CD4-positive, CD25-positive, alpha-beta regulatory T cell (primary cell): ENCODE measurements at regions not wholly inside any gene's neighbourhood (a gene's known extent, or its start where the extent isn't known, plus 50 kb on each side); places are given as distances from the start of the nearest gene placed in this dataset.
"Not testable (repeated sequence)": the region's sequence is repeated elsewhere in the genome, so short reads cannot be mapped to it uniquely, and the experiment has no call there.

Experiments used
- ATAC-seq, 2 donors: fragments of 150-1000 bp; cut with Tn5 transposase; one replicate each; pipeline ENCODE4 v1.10.0; 2021; ENCODE audit warnings: low read depth in 2 of 2, moderate number of reproducible peaks in 2 of 2, moderate library complexity in 1 of 2
- DNase-seq, 3 donors: peaks; one replicate each; pipeline versions ENCODE4 v3.0.0 to v3.0.0-alpha.2; 2012 to 2022; ENCODE audit warnings: mixed read lengths in 1 of 3
- H3K27ac ChIP-seq: one replicate; pipeline ENCODE4 v1.7.0; 2013; ENCODE audit warnings: mild to moderate bottlenecking, low read length; ENCODE audit not compliant: insufficient read depth, poor library complexity, severe bottlenecking
- H3K27me3 ChIP-seq: one replicate; pipeline ENCODE4 v1.7.0; 2013; ENCODE audit warnings: low read length; ENCODE audit not compliant: control insufficient read depth, insufficient read depth
- H3K36me3 ChIP-seq: one replicate; pipeline ENCODE4 v1.7.0; 2013; ENCODE audit warnings: mild to moderate bottlenecking, low read length, moderate library complexity; ENCODE audit not compliant: control insufficient read depth, insufficient read depth
- H3K4me1 ChIP-seq: 2 replicates; pipeline ENCODE4 v1.7.0; 2013; ENCODE audit warnings: mild to moderate bottlenecking, low read length; ENCODE audit not compliant: insufficient read depth, control insufficient read depth, poor library complexity, severe bottlenecking
- H3K4me3 ChIP-seq: one replicate; pipeline ENCODE4 v1.7.0; 2013; ENCODE audit warnings: low read depth, mild to moderate bottlenecking, low read length, moderate library complexity
- H3K9me3 ChIP-seq, 2 experiments: 1 replicate in 1 of 2; 2 replicates in 1 of 2; pipeline ENCODE4 v1.7.0; 2013; ENCODE audit warnings: low read length in 2 of 2, mild to moderate bottlenecking in 1 of 2, moderate library complexity in 1 of 2; ENCODE audit not compliant: control insufficient read depth in 2 of 2
- H3K27ac Mint-ChIP-seq, 3 donors: one replicate each; pipeline ENCODE4 v1.8.0; 2020 to 2022; ENCODE audit warnings: mild to moderate bottlenecking in 3 of 3, mixed read lengths in 3 of 3, moderate library complexity in 2 of 3
- H3K27me3 Mint-ChIP-seq: one replicate; pipeline ENCODE4 v1.8.0; 2022; ENCODE audit warnings: mild to moderate bottlenecking, mixed read lengths
- H3K36me3 Mint-ChIP-seq: one replicate; pipeline ENCODE4 v1.8.0; 2020; ENCODE audit warnings: mixed read lengths
- H3K4me1 Mint-ChIP-seq, 4 donors: one replicate each; pipeline ENCODE4 v1.8.0; 2020 to 2022; ENCODE audit warnings: mixed read lengths in 4 of 4, mild to moderate bottlenecking in 1 of 4
- H3K4me3 Mint-ChIP-seq, 4 donors: one replicate each; pipeline ENCODE4 v1.8.0; 2020 to 2022; ENCODE audit warnings: mild to moderate bottlenecking in 4 of 4, mixed read lengths in 4 of 4, moderate library complexity in 3 of 4
- H3K9me3 Mint-ChIP-seq, 7 donors: one replicate each; pipeline ENCODE4 v1.8.0; 2020 to 2022; ENCODE audit warnings: mixed read lengths in 7 of 7, mild to moderate bottlenecking in 3 of 7, moderate library complexity in 2 of 7

- no peaks in the 10 kb centered on the region for H3K27me3 ChIP-seq
- Mint-ChIP-seq H3K4me1 (no peaks in the 10 kb centered on the region), H3K9me3 (peaks cover 0 to 5% (median 0%) of the 10 kb centered on the region in 7 donors), H3K27me3 (peaks cover 5% of the 10 kb centered on the region), H3K36me3 (no peaks in the 10 kb centered on the region), H3K4me3 (no peak overlapping the region), H3K27ac (no peak overlapping the region)
- H3K36me3 ChIP-seq, result no peaks in the 10 kb centered on the region
- DNase-seq (no peak), ATAC-seq (no peak)
- H3K4me3 ChIP-seq, result no peak overlapping the region
- H3K4me1 ChIP-seq, result no peaks in the 10 kb centered on the region
- H3K27ac ChIP-seq, result no peak overlapping the region
- H3K9me3 ChIP-seq, result no peaks in the 10 kb centered on the region
Observed at GRCh38 chr2:194696690-194697089, 960.3 kb upstream of the SLC39A10 start.

- H3K9me3 Mint-ChIP-seq, result no peaks in the 10 kb centered on the region
- ATAC-seq, result no peak
Observed at GRCh38 chr2:194686569-194686968, 970.5 kb upstream of the SLC39A10 start.

GRCh38 chr2:194674043-194674442, 983.0 kb upstream of the SLC39A10 start:
- ATAC-seq (no peak), DNase-seq (no peak)
- no peaks in the 10 kb centered on the region for H3K27me3 ChIP-seq
- H3K27me3 Mint-ChIP-seq, result peaks cover 4% of the 10 kb centered on the region
- no peaks in the 10 kb centered on the region for H3K36me3 ChIP-seq
- no peak overlapping the region for H3K27ac ChIP-seq
- peaks cover 0 to 2% (median 0%) of the 10 kb centered on the region in 7 donors for H3K9me3 Mint-ChIP-seq
- no peak overlapping the region for H3K27ac Mint-ChIP-seq
- H3K4me3 ChIP-seq, result no peak overlapping the region
- no peak overlapping the region for H3K4me3 Mint-ChIP-seq
- H3K4me1 Mint-ChIP-seq, result no peaks in the 10 kb centered on the region
- no peaks in the 10 kb centered on the region for H3K9me3 ChIP-seq
- H3K36me3 Mint-ChIP-seq, result no peaks in the 10 kb centered on the region
- H3K4me1 ChIP-seq, result no peaks in the 10 kb centered on the region

More at GRCh38 chr2:194686569-194686968, 970.5 kb upstream of the SLC39A10 start:
- H3K4me3 Mint-ChIP-seq, result no peak overlapping the region
- H3K4me1 Mint-ChIP-seq, result no peaks in the 10 kb centered on the region
- DNase-seq, result no peak
- H3K27ac Mint-ChIP-seq, result no peak overlapping the region
- no peaks in the 10 kb centered on the region for H3K36me3 Mint-ChIP-seq
- no peak overlapping the region for H3K4me3 ChIP-seq
- H3K36me3 ChIP-seq, result no peaks in the 10 kb centered on the region
- no peaks in the 10 kb centered on the region for H3K4me1 ChIP-seq
- no peaks in the 10 kb centered on the region for H3K9me3 ChIP-seq
- no peaks in the 10 kb centered on the region for H3K27me3 ChIP-seq
- H3K27ac ChIP-seq, result no peak overlapping the region
- no peaks in the 10 kb centered on the region for H3K27me3 Mint-ChIP-seq

DNA sequence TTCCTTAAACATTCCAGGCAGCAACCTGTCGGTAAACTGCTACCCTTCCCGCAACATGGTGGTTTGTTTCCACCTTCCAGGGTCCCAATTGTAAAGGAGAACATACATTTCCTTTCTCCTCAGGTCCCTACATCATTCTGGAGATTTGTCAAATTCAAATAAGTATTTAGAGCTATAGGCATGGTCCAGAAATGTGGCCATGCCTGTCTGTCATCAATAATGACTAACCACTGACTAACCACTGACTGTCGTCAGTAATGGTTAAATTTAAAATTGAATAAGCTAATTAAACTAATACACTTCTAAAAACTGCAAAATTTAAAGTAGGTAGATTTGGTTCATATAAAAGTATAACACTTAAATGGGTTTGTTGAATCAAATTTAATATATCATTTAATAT, 984.0 kb upstream of the SLC39A10 start:
- H3K27ac Mint-ChIP-seq, result no peak overlapping the region
- no peaks in the 10 kb centered on the region for H3K27me3 ChIP-seq
- H3K9me3 Mint-ChIP-seq, result peaks cover 0 to 2% (median 0%) of the 10 kb centered on the region in 7 donors
- H3K36me3 ChIP-seq, result no peaks in the 10 kb centered on the region
- H3K27ac ChIP-seq, result no peak overlapping the region
- no peaks in the 10 kb centered on the region for H3K4me1 ChIP-seq
- no peaks in the 10 kb centered on the region for H3K36me3 Mint-ChIP-seq
- no peak overlapping the region for H3K4me3 Mint-ChIP-seq
- DNase-seq, result no peak
- ATAC-seq, result no peak
- H3K9me3 ChIP-seq, result no peaks in the 10 kb centered on the region
- no peaks in the 10 kb centered on the region for H3K4me1 Mint-ChIP-seq
- H3K4me3 ChIP-seq, result no peak overlapping the region
- peaks cover 4% of the 10 kb centered on the region for H3K27me3 Mint-ChIP-seq

GRCh38 chr2:194661431-194661830, 995.6 kb upstream of the SLC39A10 start:
- no peak for ATAC-seq
- no peaks in the 10 kb centered on the region for H3K9me3 Mint-ChIP-seq
- Histone ChIP-seq H3K36me3 (no peaks in the 10 kb centered on the region), H3K27me3 (no peaks in the 10 kb centered on the region), H3K9me3 (no peaks in the 10 kb centered on the region), H3K4me1 (no peaks in the 10 kb centered on the region), H3K27ac (no peak overlapping the region), H3K4me3 (no peak overlapping the region)
- H3K4me1 Mint-ChIP-seq, result no peaks in the 10 kb centered on the region
- no peak overlapping the region for H3K4me3 Mint-ChIP-seq
- no peaks in the 10 kb centered on the region for H3K36me3 Mint-ChIP-seq
- H3K27me3 Mint-ChIP-seq, result no peaks in the 10 kb centered on the region
- DNase-seq, result no peak
- no peak overlapping the region for H3K27ac Mint-ChIP-seq

- not testable (repeated sequence) for H3K4me1 Mint-ChIP-seq, H3K4me1 ChIP-seq, DNase-seq, H3K27ac Mint-ChIP-seq, H3K4me3 Mint-ChIP-seq, H3K27me3 ChIP-seq, H3K27ac ChIP-seq, H3K36me3 ChIP-seq, ATAC-seq, H3K9me3 ChIP-seq, H3K27me3 Mint-ChIP-seq, H3K4me3 ChIP-seq, H3K36me3 Mint-ChIP-seq
- H3K9me3 Mint-ChIP-seq, result peaks cover 0 to 11% (median 1%) of the 10 kb centered on the region in 7 donors
Observed at GRCh38 chr2:194639057-194639456, 1018.0 kb upstream of the SLC39A10 start.

DNA sequence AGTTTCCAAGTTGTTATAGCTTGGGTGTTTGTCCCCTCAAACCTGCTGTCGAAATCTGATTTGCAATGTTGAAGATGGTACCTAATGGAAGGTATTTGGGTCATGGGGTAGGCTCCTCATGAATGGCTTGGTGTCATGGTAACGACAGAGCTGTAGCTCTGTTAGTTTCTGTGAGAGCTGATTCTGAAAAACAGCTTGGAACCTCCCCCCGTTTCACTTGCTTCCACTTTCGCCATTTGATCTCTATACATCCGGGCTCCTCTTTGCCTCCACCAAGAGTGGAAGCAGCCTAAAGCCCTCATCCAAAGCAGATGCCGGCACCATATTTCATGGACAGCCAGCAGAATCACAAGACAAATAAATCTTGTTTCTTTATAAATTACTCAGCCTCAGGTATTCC, 1035.1 kb upstream of the SLC39A10 start:
- no peak for ATAC-seq
- no peak for DNase-seq
- no peak overlapping the region for H3K27ac Mint-ChIP-seq
- no peaks in the 10 kb centered on the region for H3K36me3 ChIP-seq
- no peaks in the 10 kb centered on the region for H3K27me3 ChIP-seq
- H3K4me3 Mint-ChIP-seq, result no peak overlapping the region
- H3K9me3 Mint-ChIP-seq, result peaks cover 0 to 1% (median 0%) of the 10 kb centered on the region in 7 donors
- no peak overlapping the region for H3K4me3 ChIP-seq
- H3K27ac ChIP-seq, result no peak overlapping the region
- H3K4me1 ChIP-seq, result no peaks in the 10 kb centered on the region
- H3K9me3 ChIP-seq, result no peaks in the 10 kb centered on the region
- no peaks in the 10 kb centered on the region for H3K27me3 Mint-ChIP-seq
- H3K4me1 Mint-ChIP-seq, result no peaks in the 10 kb centered on the region
- H3K36me3 Mint-ChIP-seq, result no peaks in the 10 kb centered on the region

DNA sequence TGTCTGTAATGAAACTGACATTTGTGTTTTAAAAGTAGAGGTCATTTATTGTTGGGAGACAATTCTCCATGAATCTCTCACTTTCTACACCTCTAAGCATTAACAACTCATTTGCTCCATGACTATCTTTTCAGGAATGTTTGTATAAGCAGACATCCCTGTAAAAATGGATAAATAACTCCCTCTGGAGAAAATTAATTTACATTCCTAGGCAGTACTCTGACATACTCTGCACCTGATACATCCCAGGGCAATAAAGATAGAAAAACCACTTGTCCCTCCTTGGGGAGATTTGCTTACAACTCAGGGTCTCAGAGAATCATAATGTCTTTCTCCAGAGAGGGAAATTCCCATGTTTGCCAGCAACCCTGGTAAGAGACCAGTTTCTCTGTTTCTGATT, 1037.7 kb upstream of the SLC39A10 start:
- no peaks in the 10 kb centered on the region for H3K4me1 Mint-ChIP-seq
- Histone ChIP-seq H3K27ac (no peak overlapping the region), H3K4me1 (no peaks in the 10 kb centered on the region), H3K9me3 (no peaks in the 10 kb centered on the region), H3K36me3 (no peaks in the 10 kb centered on the region), H3K4me3 (no peak overlapping the region), H3K27me3 (no peaks in the 10 kb centered on the region)
- no peak overlapping the region for H3K4me3 Mint-ChIP-seq
- no peak overlapping the region for H3K27ac Mint-ChIP-seq
- H3K27me3 Mint-ChIP-seq, result no peaks in the 10 kb centered on the region
- H3K9me3 Mint-ChIP-seq, result peaks cover 0 to 1% (median 0%) of the 10 kb centered on the region in 7 donors
- DNase-seq, result no peak
- no peak for ATAC-seq
- H3K36me3 Mint-ChIP-seq, result no peaks in the 10 kb centered on the region
